ENCODE measurements at regions not wholly inside any gene's neighbourhood (a gene's known extent, or its start where the extent isn't known, plus 50 kb on each side); places are given as distances from the start of the nearest gene placed in this dataset.

- ATAC-seq (ENCODE audit: insufficient read depth, low read depth) = no peak
- H3K27ac ChIP-seq (ENCODE audit: low read length) = no peak overlapping the region
- no peaks in the 10 kb centered on the region for H3K36me3 ChIP-seq (ENCODE audit: insufficient read depth, low read length)
- no peaks in the 10 kb centered on the region for H3K27me3 ChIP-seq (ENCODE audit: insufficient read depth, low read length, poor library complexity)
- TF ChIP-seq EZH2 (IDR thresholded peaks at IDR 0.05; ENCODE audit: borderline replicate concordance, low read depth, low read length, severe bottlenecking) (no peak), CTCF (IDR thresholded peaks at IDR 0.05; ENCODE audit: borderline replicate concordance, extremely low read depth, low read length, poor library complexity, severe bottlenecking) (no peak)
- H3K9ac ChIP-seq (ENCODE audit: low read depth, low read length) = no peak overlapping the region
- DNase-seq = no peak
- no peak overlapping the region for H2AFZ ChIP-seq (ENCODE audit: low read depth, low read length)
- H3K4me1 ChIP-seq (ENCODE audit: insufficient read depth, low read length) = no peaks in the 10 kb centered on the region
- no peak overlapping the region for H3K4me3 ChIP-seq (ENCODE audit: low read depth in 1 of 2, low read length in 2 of 2)
- H3K79me2 ChIP-seq (ENCODE audit: insufficient read depth, low read length) = no peaks in the 10 kb centered on the region
- H3K9me3 ChIP-seq (ENCODE audit: insufficient read depth, low read length, severe bottlenecking) = no peaks in the 10 kb centered on the region
- H4K20me1 ChIP-seq (ENCODE audit: insufficient read depth, low read length) = no peaks in the 10 kb centered on the region
- no peak overlapping the region for H3K4me2 ChIP-seq (ENCODE audit: insufficient read depth, low read length)
These were observed 105.2 kb upstream of the AMOT start for GRCh38 chrX:112945826-112946225.

- Histone ChIP-seq H3K4me2 (ENCODE audit: insufficient read depth, low read length) (no peak overlapping the region), H3K9ac (ENCODE audit: low read depth, low read length) (no peak overlapping the region), H3K4me3 (ENCODE audit: low read depth in 1 of 2, low read length in 2 of 2) (no peak overlapping the region), H4K20me1 (ENCODE audit: insufficient read depth, low read length) (no peaks in the 10 kb centered on the region), H3K9me3 (ENCODE audit: insufficient read depth, low read length, severe bottlenecking) (no peaks in the 10 kb centered on the region), H3K4me1 (ENCODE audit: insufficient read depth, low read length) (no peaks in the 10 kb centered on the region), H3K27ac (ENCODE audit: low read length) (no peak overlapping the region), H2AFZ (ENCODE audit: low read depth, low read length) (no peak overlapping the region), H3K79me2 (ENCODE audit: insufficient read depth, low read length) (no peaks in the 10 kb centered on the region), H3K36me3 (ENCODE audit: insufficient read depth, low read length) (no peaks in the 10 kb centered on the region), H3K27me3 (ENCODE audit: insufficient read depth, low read length, poor library complexity) (no peaks in the 10 kb centered on the region)
- no peak for DNase-seq
- TF ChIP-seq EZH2 (IDR thresholded peaks at IDR 0.05; ENCODE audit: borderline replicate concordance, low read depth, low read length, severe bottlenecking) = no peak
- no peak for TF ChIP-seq CTCF (IDR thresholded peaks at IDR 0.05; ENCODE audit: borderline replicate concordance, extremely low read depth, low read length, poor library complexity, severe bottlenecking)
- no peak for ATAC-seq (ENCODE audit: insufficient read depth, low read depth)
These were observed 100.7 kb upstream of the AMOT start for GRCh38 chrX:112941209-112941837.

GRCh38 chrX:112935029-112935428 lies 94.4 kb upstream of the AMOT start:
- DNase-seq (no peak), ATAC-seq (ENCODE audit: insufficient read depth, low read depth) (no peak)
- H3K9me3 ChIP-seq (ENCODE audit: insufficient read depth, low read length, severe bottlenecking) = no peaks in the 10 kb centered on the region
- no peaks in the 10 kb centered on the region for H3K36me3 ChIP-seq (ENCODE audit: insufficient read depth, low read length)
- no peaks in the 10 kb centered on the region for H3K27me3 ChIP-seq (ENCODE audit: insufficient read depth, low read length, poor library complexity)
- no peak for TF ChIP-seq CTCF (IDR thresholded peaks at IDR 0.05; ENCODE audit: borderline replicate concordance, extremely low read depth, low read length, poor library complexity, severe bottlenecking)
- TF ChIP-seq EZH2 (IDR thresholded peaks at IDR 0.05; ENCODE audit: borderline replicate concordance, low read depth, low read length, severe bottlenecking) = no peak
- no peaks in the 10 kb centered on the region for H3K79me2 ChIP-seq (ENCODE audit: insufficient read depth, low read length)
- no peak overlapping the region for H3K4me2 ChIP-seq (ENCODE audit: insufficient read depth, low read length)
- H3K4me1 ChIP-seq (ENCODE audit: insufficient read depth, low read length) = no peaks in the 10 kb centered on the region
- H3K9ac ChIP-seq (ENCODE audit: low read depth, low read length) = no peak overlapping the region
- H3K4me3 ChIP-seq (ENCODE audit: low read depth in 1 of 2, low read length in 2 of 2) = no peak overlapping the region
- no peak overlapping the region for H3K27ac ChIP-seq (ENCODE audit: low read length)
- H4K20me1 ChIP-seq (ENCODE audit: insufficient read depth, low read length) = no peaks in the 10 kb centered on the region
- no peak overlapping the region for H2AFZ ChIP-seq (ENCODE audit: low read depth, low read length)

Measured in DND-41 (cell line).